ENCODE measurements at regions not wholly inside any gene's neighbourhood (a gene's known extent, or its start where the extent isn't known, plus 50 kb on each side); places are given as distances from the start of the nearest gene placed in this dataset.

DNA sequence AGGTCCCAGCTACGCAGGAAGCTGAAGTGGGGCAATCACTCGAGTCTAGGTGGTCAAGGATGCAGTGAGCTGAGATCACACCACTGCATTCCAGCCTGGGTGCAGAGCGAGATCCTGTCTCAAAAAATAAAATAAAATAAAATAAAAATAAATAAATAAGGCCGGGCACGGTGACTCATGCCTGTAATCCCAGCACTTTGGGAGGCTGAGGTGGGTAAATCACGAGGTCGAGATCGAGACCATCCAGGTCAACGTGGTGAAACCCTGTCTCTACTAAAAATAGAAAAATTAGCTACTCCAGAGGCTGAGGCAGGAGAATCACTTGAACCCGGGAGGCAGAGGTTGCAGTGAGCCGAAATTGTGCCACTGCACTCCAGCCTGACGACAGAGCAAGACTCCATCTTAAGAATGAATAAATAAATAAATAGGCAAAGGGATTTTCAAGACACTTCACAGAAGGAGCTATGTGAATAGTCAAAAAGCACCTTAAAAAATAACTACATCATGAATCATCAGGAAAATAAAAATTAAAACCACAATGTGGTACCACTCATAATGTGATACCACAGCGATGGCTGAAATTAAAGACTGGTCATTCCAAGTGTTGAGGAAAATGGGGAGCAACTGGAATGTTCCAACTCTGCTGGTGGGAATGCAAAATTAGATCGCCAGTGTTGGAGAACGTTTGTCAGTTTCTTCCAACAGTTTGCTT is 92.9 kb upstream of the TBX3 start:
- no peak overlapping the region for H3K4me3 ChIP-seq (replicated peaks; ENCODE audit: low read depth, low read length)
- TF ChIP-seq, protein P1, sequence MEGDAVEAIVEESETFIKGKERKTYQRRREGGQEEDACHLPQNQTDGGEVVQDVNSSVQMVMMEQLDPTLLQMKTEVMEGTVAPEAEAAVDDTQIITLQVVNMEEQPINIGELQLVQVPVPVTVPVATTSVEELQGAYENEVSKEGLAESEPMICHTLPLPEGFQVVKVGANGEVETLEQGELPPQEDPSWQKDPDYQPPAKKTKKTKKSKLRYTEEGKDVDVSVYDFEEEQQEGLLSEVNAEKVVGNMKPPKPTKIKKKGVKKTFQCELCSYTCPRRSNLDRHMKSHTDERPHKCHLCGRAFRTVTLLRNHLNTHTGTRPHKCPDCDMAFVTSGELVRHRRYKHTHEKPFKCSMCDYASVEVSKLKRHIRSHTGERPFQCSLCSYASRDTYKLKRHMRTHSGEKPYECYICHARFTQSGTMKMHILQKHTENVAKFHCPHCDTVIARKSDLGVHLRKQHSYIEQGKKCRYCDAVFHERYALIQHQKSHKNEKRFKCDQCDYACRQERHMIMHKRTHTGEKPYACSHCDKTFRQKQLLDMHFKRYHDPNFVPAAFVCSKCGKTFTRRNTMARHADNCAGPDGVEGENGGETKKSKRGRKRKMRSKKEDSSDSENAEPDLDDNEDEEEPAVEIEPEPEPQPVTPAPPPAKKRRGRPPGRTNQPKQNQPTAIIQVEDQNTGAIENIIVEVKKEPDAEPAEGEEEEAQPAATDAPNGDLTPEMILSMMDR (IDR thresholded peaks at IDR 0.05; ENCODE audit: low read length, missing control alignments): no peak
- DNase-seq (ENCODE audit: low read depth): peak; percentile 42

DNA sequence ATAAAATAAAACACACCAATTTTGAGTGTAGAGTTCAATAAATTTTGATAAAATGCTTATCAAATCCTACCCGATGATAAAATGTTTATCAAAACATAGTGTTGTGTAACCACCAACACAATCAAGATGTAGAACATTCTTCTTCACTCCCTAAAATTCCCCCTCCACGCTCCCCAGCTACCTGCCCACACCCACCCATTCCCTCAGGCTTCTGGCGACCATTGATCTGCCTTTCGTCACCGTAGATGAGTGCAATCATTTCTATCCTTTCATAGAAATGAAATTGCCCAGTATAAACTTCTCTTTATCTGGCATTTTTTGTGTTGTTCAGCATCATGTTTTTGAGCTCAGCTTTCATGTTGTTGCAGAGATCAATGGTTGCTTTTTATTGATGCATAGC is 90.7 kb upstream of the TBX3 start:
- H3K4me3 ChIP-seq (replicated peaks; ENCODE audit: low read depth, low read length): no peak overlapping the region
- no peak for DNase-seq (ENCODE audit: low read depth)
- TF ChIP-seq, protein P1 (IDR thresholded peaks at IDR 0.05; ENCODE audit: low read length, missing control alignments): no peak

DNA sequence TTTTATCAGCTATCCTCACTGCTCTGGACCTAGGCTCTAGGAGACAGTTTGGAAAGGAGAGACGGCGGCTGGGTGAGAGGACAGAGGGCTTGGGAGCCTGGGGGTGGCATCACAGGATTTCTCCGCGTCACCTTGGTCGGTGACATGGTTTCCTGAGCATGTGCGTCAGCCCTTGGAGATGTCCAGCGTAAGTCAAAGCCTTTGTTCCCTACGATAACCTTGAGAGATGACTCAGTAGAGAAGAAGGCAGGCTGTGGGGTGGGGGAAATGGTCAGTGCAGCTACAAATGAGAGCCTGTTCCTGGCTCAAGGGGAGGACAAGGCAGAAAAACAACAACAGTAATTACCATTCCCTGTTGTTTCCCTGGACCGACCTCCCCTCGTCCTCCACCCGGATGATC is 90.2 kb upstream of the TBX3 start:
- peak; percentile 94 for DNase-seq (ENCODE audit: low read depth)
- H3K4me3 ChIP-seq (replicated peaks; ENCODE audit: low read depth, low read length): no peak overlapping the region
- TF ChIP-seq, protein P1 (IDR thresholded peaks at IDR 0.05; ENCODE audit: low read length, missing control alignments): no peak

DNA sequence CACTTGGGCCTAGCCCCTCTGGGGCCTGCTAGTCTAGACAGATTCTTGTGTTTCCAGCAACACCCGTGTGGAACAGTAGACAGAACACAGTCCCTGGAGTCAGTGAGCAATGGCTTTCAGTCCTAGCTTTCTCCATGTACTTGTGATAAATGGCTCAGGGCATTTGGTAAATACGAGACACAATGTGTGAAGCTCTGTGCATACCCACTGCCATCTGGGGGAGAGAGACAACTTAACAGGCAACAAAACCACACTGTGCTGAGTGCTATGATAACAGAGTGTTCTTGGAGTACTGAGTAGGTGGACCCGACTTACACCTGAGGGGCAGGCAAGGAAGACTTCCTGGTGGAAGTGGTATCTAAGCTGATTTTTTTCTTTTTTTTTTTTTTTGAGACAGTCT is 86.3 kb upstream of the TBX3 start:
- H3K4me3 ChIP-seq (replicated peaks; ENCODE audit: low read depth, low read length): no peak overlapping the region
- TF ChIP-seq, protein P1 (IDR thresholded peaks at IDR 0.05; ENCODE audit: low read length, missing control alignments): no peak
- DNase-seq (ENCODE audit: low read depth): no peak

DNA sequence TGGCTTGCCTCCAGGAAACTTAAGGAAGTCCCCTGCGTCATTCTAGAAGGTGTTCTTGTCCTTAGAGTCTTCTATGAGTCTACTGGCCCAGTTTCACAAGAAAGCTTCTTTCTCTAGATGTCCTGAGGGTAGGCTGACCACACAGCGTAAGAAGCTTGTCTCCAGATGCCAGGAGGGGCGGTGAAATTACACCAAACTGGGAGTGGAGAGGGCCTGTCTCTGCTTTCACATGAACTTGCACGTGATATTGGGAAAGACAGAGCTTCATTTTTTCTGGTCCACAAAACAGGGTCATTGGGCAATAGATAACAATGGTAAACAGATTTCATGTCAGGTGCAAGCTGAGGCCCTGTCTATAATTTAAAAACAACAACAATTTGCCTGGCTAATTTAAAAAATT is 85.7 kb upstream of the TBX3 start:
- TF ChIP-seq, protein P1 (IDR thresholded peaks at IDR 0.05; ENCODE audit: low read length, missing control alignments): no peak
- no peak overlapping the region for H3K4me3 ChIP-seq (replicated peaks; ENCODE audit: low read depth, low read length)

DNA sequence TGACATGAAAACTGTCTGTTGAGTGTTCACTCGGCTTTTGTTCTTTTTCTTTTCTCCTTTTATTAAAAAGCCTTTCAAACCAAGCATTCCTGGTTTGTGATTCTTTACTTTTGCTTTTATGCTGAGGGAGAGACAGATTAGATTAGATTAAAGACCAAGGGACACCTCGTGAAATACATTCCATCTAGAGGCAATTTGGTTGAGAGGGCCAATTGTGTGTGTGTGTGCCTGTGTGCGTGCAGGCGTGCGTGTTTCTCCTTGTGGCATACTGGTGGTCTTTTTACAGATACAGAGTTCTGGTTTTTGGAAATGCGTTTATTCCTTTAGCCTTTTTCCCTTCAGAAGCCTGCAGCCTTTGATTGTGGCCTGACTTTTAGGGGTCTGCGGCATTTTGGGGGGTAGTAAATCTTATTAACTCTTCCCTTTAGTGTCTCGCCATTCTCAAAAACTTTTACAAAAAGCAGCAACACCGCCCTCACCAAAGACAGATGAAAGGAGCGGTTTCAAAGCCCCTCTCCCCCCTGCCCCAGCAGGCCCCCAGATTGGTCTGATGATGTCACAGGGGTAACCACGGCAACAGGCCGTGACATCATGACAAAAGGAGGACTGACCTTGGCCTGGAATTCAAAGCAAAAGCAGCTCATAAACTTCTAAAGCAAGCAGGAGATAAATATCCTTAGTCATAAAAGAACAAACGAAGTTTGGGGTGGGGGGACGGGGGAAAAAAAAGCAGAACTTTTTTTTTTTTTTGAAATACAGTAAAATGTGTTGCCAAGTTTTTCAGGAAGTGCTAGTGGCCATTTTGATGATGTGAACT is 84.1 kb upstream of the TBX3 start:
- TF ChIP-seq, protein P1 (IDR thresholded peaks at IDR 0.05; ENCODE audit: low read length, missing control alignments): no peak
- H3K4me3 ChIP-seq (replicated peaks; ENCODE audit: low read depth, low read length): no peak overlapping the region
- DNase-seq (ENCODE audit: low read depth): peak; percentile 49

More for the DNA sequence above, 85.7 kb upstream of the TBX3 start:
- DNase-seq (ENCODE audit: low read depth): no peak
